Body of pancreas (tissue), 4 donors: ENCODE measurements at regions not wholly inside any gene's neighbourhood (a gene's known extent, or its start where the extent isn't known, plus 50 kb on each side); places are given as distances from the start of the nearest gene placed in this dataset.

ENCODE experiments used
- ATAC-seq: fragments of 150-250 bp; one replicate; pipeline ENCODE4 v1.9.1; 2016
- DNase-seq, 4 donors: peaks; one replicate each; pipeline ENCODE4 v3.0.0-alpha.2; 2019
- H3K27ac ChIP-seq, 4 donors: fragments of 200-600 bp; sonication (generic); 1 replicate in 3 of 4; 2 replicates in 1 of 4; pipeline versions ENCODE4 v1.5.1 to v1.6.1; 2016 to 2019; ENCODE audit warnings: mild to moderate bottlenecking in 1 of 4, mixed read lengths in 1 of 4, moderate library complexity in 1 of 4
- H3K27me3 ChIP-seq, 2 donors: fragments of 200-600 bp; sonication (generic); one replicate each; pipeline ENCODE4 v1.6.0; 2016; ENCODE audit warnings: mild to moderate bottlenecking in 1 of 2
- H3K36me3 ChIP-seq, 2 donors: fragments of 200-600 bp; sonication (generic); replicated peaks in 1 of 2; 2 replicates each; pipeline ENCODE4 v1.5.1; 2016; ENCODE audit warnings: low read depth in 2 of 2; ENCODE audit not compliant: insufficient read depth in 1 of 2
- H3K4me1 ChIP-seq: fragments of 200-600 bp; sonication (generic); one replicate; pipeline ENCODE4 v1.6.0; 2016
- H3K4me3 ChIP-seq, 2 donors: fragments of 200-600 bp; sonication (generic); 1 replicate in 1 of 2; 2 replicates in 1 of 2; pipeline ENCODE4 v1.5.1; 2016 to 2019
- H3K9me3 ChIP-seq, 3 donors: fragments of 200-600 bp; sonication (generic); 1 replicate in 2 of 3; 2 replicates in 1 of 3; pipeline ENCODE4 v1.5.1; 2016
- POLR2A ChIP-seq, 3 donors: fragments of 450-650 bp; IDR thresholded peaks; one replicate each; pipeline ENCODE4 v1.6.1; 2016; ENCODE audit warnings: antibody characterized with exemption in 3 of 3, mild to moderate bottlenecking in 2 of 3
- WGBS, 2 donors: methylation state at CpG; one replicate each; pipeline ENCODE4 v1.1.5; 2017; 5-methylcytosine and 5-hydroxymethylcytosine counted together
- intact Hi-C: fragments of 100-400 bp; cut with DNase I; formaldehyde crosslinking; loops from one replicate; pipeline ENCODE4 v1.15.1; 2023
- TF ChIP-seq, protein P1 (sequence below), 7 experiments: fragments of 450-650 bp in 4 of 7; fragments of 200-600 bp in 3 of 7; sonication (generic) in 3 of 7; IDR thresholded peaks; one replicate each; pipeline ENCODE4 v1.5.1; 2016 to 2019; ENCODE audit warnings: antibody characterized with exemption in 7 of 7

DNA sequence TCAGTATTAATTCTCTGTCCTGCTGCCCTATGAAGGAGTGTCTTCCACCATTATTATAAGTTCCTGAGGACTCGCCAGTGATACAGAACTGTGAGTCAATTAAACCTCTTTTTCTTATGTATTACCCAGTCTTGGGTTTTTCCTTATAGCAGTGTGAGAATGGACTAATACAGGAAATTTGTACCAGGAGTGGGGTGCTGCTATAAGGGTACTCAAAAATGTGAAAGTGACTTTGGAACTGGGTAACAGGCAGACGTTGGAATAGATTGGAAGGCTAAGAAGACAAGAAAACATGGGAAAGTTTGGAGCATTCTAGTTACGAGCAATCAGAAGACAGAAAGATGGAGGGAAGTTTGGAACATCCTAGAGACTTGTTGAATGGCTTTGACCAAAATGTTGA, 616.7 kb upstream of the EPHA7 start:
- H3K27me3 ChIP-seq: no peaks in the 10 kb centered on the region
- intact Hi-C loops: no loop called here
- 72 to 81% methylated on average over 3 of the region's 3 CpGs for WGBS, 2 donors
- no peaks in the 10 kb centered on the region for H3K36me3 ChIP-seq
- H3K4me3 ChIP-seq: no peak overlapping the region
- TF ChIP-seq POLR2A (IDR thresholded peaks at IDR 0.05): no peak
- TF ChIP-seq, protein P1, sequence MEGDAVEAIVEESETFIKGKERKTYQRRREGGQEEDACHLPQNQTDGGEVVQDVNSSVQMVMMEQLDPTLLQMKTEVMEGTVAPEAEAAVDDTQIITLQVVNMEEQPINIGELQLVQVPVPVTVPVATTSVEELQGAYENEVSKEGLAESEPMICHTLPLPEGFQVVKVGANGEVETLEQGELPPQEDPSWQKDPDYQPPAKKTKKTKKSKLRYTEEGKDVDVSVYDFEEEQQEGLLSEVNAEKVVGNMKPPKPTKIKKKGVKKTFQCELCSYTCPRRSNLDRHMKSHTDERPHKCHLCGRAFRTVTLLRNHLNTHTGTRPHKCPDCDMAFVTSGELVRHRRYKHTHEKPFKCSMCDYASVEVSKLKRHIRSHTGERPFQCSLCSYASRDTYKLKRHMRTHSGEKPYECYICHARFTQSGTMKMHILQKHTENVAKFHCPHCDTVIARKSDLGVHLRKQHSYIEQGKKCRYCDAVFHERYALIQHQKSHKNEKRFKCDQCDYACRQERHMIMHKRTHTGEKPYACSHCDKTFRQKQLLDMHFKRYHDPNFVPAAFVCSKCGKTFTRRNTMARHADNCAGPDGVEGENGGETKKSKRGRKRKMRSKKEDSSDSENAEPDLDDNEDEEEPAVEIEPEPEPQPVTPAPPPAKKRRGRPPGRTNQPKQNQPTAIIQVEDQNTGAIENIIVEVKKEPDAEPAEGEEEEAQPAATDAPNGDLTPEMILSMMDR (IDR thresholded peaks at IDR 0.05): no peak
- H3K9me3 ChIP-seq: peaks cover 0 to 5% (median 0%) of the 10 kb centered on the region in 3 donors
- ATAC-seq (no peak), DNase-seq (no peak)
- no peaks in the 10 kb centered on the region for H3K4me1 ChIP-seq
- H3K27ac ChIP-seq: no peak overlapping the region

DNA sequence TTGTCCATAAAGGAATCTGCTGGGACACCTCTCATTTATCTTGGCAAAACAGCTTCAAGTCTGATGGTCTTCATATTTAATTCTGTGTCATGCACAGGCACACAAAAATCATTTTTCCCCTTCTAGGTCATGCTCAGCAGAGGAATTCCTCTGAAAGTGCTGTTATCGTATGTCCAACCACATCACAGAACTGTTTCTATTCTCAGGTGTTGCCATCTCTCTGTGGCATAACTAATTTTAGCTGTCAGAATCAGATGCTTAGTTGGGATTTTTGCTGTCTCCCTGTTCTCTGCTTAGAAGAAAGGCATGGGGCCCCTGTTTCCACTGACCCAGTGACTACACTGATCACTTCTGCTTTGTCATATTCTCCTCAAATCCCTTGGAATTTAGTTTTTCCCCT, 608.0 kb upstream of the EPHA7 start:
- Histone ChIP-seq H3K4me3 (no peak overlapping the region), H3K4me1 (no peaks in the 10 kb centered on the region), H3K27me3 (no peaks in the 10 kb centered on the region), H3K9me3 (no peaks in the 10 kb centered on the region), H3K27ac (no peak overlapping the region), H3K36me3 (no peaks in the 10 kb centered on the region)
- DNase-seq (no peak), ATAC-seq (no peak)
- intact Hi-C loops: no loop called here
- 87 to 93% methylated on average over 1 of the region's 1 CpG for WGBS, 2 donors
- no peak for TF ChIP-seq POLR2A (IDR thresholded peaks at IDR 0.05)

DNA sequence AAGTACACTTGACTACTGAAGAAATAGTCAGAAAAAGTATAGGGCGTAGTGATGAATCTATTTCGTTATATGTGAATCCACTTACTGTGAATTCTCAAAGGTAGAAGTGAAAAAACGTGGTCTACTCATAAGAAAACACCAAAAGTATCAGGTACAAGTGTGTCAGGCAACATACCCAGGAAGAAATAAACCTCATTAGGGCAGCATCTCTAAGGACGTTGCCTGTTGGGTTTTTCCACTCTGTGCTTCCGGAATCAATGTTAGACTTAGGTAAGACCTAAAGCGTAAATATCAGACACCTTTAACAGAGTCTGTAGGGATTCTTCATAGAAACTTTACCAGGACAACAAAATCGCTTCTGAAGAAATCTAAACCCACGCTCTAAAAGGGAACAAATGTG, 607.2 kb upstream of the EPHA7 start:
- intact Hi-C loops: no loop called here
- no peak overlapping the region for H3K4me3 ChIP-seq
- H3K9me3 ChIP-seq: no peaks in the 10 kb centered on the region
- ATAC-seq: no peak
- 65% methylated on average over 8 of the region's 8 CpGs for WGBS, 2 donors
- DNase-seq: no peak
- no peaks in the 10 kb centered on the region for H3K36me3 ChIP-seq
- H3K27ac ChIP-seq: no peak overlapping the region
- no peak for TF ChIP-seq POLR2A (IDR thresholded peaks at IDR 0.05)
- TF ChIP-seq, protein P1 (IDR thresholded peaks at IDR 0.05): no peak
- no peaks in the 10 kb centered on the region for H3K4me1 ChIP-seq
- H3K27me3 ChIP-seq: no peaks in the 10 kb centered on the region

DNA sequence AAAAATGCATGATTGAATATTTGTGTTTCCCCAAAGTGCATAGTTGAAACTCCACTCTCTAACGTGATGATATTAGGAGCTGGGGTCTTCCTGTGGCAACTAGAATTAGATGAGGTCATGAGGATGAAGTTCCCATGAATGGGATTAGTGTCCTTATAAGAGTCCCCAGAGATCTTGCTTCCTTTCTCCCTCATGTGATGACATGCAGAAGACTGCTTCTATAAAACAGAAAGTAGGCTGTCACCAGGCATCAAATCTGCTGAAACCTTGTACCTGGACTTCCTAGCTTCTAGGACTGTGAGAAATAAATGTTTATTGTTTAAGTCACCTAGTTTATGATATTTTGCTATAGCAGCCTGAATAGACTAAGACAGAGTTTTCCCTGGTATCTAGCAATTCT, 586.5 kb upstream of the EPHA7 start:
- intact Hi-C loops: no loop called here
- whole genome bisulfite sequencing, 2 donors: 27% methylated on average over 1 of the region's 1 CpG
- no peak for DNase-seq

DNA sequence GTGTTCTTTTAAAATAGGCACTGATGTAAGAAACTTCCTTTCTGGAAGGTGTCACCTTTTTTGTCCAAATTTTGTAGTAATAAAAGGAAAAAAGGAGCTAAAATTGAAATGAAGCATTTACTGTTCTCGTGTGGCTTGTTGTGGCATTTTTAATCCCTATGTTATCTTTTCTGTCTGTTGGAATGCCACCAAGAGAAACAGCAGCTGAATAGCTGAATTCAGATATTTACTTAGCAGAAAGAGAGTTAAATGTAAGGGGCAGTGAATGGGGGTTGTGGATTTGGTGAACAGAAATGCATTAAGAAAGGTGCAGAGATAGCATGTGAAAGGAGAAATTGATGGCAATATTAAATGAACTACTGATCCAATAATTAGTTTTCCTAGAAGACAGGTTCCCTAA, 573.6 kb upstream of the EPHA7 start:
- WGBS, 2 donors: 10 to 13% methylated on average over 1 of the region's 1 CpG
- Histone ChIP-seq H3K27me3 (no peaks in the 10 kb centered on the region), H3K36me3 (no peaks in the 10 kb centered on the region), H3K4me1 (no peaks in the 10 kb centered on the region), H3K9me3 (no peaks in the 10 kb centered on the region), H3K4me3 (no peak overlapping the region), H3K27ac (no peak overlapping the region)
- no peak for DNase-seq
- intact Hi-C loops: no loop called here
- TF ChIP-seq, protein P1 (IDR thresholded peaks at IDR 0.05): no peak
- no peak for TF ChIP-seq POLR2A (IDR thresholded peaks at IDR 0.05)
- ATAC-seq: no peak

More for the DNA sequence above, 586.5 kb upstream of the EPHA7 start:
- no peaks in the 10 kb centered on the region for H3K27me3 ChIP-seq
- no peaks in the 10 kb centered on the region for H3K4me1 ChIP-seq
- no peak for ATAC-seq
- no peaks in the 10 kb centered on the region for H3K9me3 ChIP-seq
- H3K4me3 ChIP-seq: no peak overlapping the region
- no peak for TF ChIP-seq POLR2A (IDR thresholded peaks at IDR 0.05)
- TF ChIP-seq, protein P1 (IDR thresholded peaks at IDR 0.05): no peak
- H3K27ac ChIP-seq: no peak overlapping the region
- no peaks in the 10 kb centered on the region for H3K36me3 ChIP-seq
